ENCODE measurements at regions not wholly inside any gene's neighbourhood (a gene's known extent, or its start where the extent isn't known, plus 50 kb on each side); places are given as distances from the start of the nearest gene placed in this dataset.

DNA sequence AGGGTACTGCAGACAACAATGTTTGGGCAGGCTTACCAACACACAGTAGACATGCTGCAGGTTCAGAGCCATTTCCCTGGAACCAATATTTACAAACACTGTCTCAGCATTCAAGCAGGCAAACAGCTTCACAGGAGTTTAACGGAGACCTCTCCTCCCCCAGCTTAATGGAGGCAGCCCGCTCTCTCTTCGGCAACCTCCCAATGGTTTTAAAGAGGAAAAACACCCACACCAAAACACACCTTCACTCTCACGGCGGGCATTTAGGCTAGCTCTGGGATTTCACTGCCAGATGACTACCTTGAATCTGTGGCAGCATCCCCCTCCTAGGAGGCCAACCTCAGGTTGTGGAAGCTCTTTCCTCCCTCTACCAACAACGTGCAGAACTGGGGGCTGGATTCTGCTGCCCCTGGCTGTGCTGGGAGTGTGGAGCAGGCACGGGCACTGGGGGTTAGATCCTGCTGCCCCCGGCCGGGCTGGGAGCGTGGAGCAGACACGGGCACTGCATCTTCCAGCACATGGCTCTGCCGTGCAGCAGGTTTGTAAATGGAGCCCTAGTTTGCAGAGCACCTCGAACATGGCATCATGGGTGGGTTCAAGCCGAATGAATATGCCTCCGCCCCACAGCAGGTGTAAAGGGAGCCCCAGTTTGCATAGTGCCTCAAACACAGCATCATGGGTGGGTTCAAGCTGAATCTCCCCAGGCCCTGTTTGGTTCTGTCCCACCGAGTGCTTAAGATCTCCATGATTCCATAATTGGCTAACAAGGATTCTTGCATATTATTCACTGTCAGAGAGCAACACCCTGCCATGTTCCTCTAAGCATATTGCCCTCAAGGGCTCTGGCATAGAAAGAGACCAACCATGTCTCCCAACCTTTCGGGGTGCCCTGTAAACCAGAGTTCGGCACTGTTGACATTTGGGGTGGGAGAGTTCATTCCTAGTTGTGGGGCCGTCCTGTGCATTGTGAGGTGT lies 86.4 kb downstream of the RBFOX3 start:
- no TSS peak for BruUV-seq (replicated peaks)
- in situ Hi-C loops (cut with HindIII; ENCODE audit: extremely low pct_ligation_motif_present, low pct_unique_long_range_greater_than_20kb) (no loop called here), intact Hi-C loops (cut with micrococcal nuclease; ENCODE audit: unreplicated experiment) (no loop called here)
- no peak overlapping the region for H3K4me2 ChIP-seq (ENCODE audit: low read depth, low read length)
- no peaks in the 10 kb centered on the region; the same call in 1 of the 2 replicates for H4K20me1 ChIP-seq (ENCODE audit: insufficient read depth, low read length)
- H3K4me1 ChIP-seq (ENCODE audit: insufficient read depth, low read length), result no peaks in the 10 kb centered on the region
- WGBS (ENCODE audit: low lambda C conversion rate), result 11% methylated on average over 16 of the region's 19 CpGs
- H3K27me3 ChIP-seq (ENCODE audit: control insufficient read depth in 1 of 2, insufficient read depth in 2 of 2, low read length in 2 of 2), result peaks cover 26 to 94% of the 10 kb centered on the region in 2 experiments
- H3K9ac ChIP-seq (ENCODE audit: insufficient read depth, low read depth, low read length), result no peak overlapping the region
- no peak overlapping the region for H3K4me3 ChIP-seq (replicated peaks in 1 of 3; ENCODE audit: insufficient read depth in 1 of 3, low read depth in 2 of 3, low read length in 3 of 3)
- CTCF ChIA-PET (ENCODE audit: low intra/inter-chr PET ratio, low total read pairs), result no interaction called here
- no peaks in the 10 kb centered on the region for H3K79me2 ChIP-seq (ENCODE audit: insufficient read depth, low read length)
- POLR2A ChIA-PET, result no interaction called here
- no peak overlapping the region for H3K27ac ChIP-seq (ENCODE audit: extremely low read length, insufficient read depth, low read length)
- DNase-seq (ENCODE audit: low spot score), result no peak
- H3K9me3 ChIP-seq (ENCODE audit: low read length), result no peaks in the 10 kb centered on the region
- no peak for ATAC-seq
- FAIRE-seq, result no peak
- no peak overlapping the region for H2AFZ ChIP-seq (ENCODE audit: low read length)
- no peak for TF ChIP-seq EEA1 (CRISPR knock-in tag; IDR thresholded peaks at IDR 0.05; ENCODE audit: borderline replicate concordance)
- TF ChIP-seq EZH2 (conservative IDR thresholded peaks at IDR 0.05; ENCODE audit: low read depth, low read length), result 0 out of 2 replicates have a peak, but pooled peaks have one; percentile 40
- no peak for TF ChIP-seq ZNF629 (CRISPR knock-in tag; conservative IDR thresholded peaks at IDR 0.05)
- H3K36me3 ChIP-seq (replicated peaks in 1 of 2; ENCODE audit: control insufficient read depth in 1 of 2, insufficient read depth in 2 of 2, low read length in 2 of 2), result no peaks in the 10 kb centered on the region

DNA sequence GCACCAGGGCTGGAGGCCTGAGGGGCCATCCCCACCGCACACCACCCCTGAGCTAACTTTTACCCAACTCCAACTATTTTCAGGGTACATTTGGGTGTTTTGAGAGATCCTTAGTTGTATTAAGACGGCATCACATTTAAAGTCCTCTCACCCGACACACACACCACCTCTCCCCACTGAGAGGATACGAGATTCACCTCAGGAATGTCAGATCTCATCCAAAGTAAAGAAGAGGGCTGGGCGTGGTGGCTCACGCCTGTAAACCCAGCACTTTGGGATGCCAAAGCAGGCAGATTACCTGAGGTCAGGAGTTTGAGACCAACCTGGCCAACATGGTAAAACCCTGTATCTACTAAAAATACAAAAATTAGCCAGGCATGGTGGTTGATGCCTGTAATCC lies 88.4 kb downstream of the RBFOX3 start:
- no peaks in the 10 kb centered on the region for H3K4me1 ChIP-seq (ENCODE audit: insufficient read depth, low read length)
- no peak overlapping the region for H3K4me2 ChIP-seq (ENCODE audit: low read depth, low read length)
- H3K27me3 ChIP-seq (ENCODE audit: control insufficient read depth in 1 of 2, insufficient read depth in 2 of 2, low read length in 2 of 2), result peaks cover 40 to 98% of the 10 kb centered on the region in 2 experiments
- no peak overlapping the region for H2AFZ ChIP-seq (ENCODE audit: low read length)
- H3K79me2 ChIP-seq (ENCODE audit: insufficient read depth, low read length), result no peaks in the 10 kb centered on the region
- TF ChIP-seq, protein P1, sequence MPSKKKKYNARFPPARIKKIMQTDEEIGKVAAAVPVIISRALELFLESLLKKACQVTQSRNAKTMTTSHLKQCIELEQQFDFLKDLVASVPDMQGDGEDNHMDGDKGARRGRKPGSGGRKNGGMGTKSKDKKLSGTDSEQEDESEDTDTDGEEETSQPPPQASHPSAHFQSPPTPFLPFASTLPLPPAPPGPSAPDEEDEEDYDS (CRISPR knock-in tag; IDR thresholded peaks at IDR 0.05), result no peak
- no peak for TF ChIP-seq MIER3 (CRISPR knock-in tag; IDR thresholded peaks at IDR 0.05; ENCODE audit: borderline replicate concordance)
- TF ChIP-seq ZNF570 (CRISPR knock-in tag; IDR thresholded peaks at IDR 0.05; ENCODE audit: borderline replicate concordance), result no peak
- no peak for TF ChIP-seq ZNF589 (CRISPR knock-in tag; conservative IDR thresholded peaks at IDR 0.05)
- TF ChIP-seq ZNF124 (CRISPR knock-in tag; IDR thresholded peaks at IDR 0.05), result no peak
- no peak for TF ChIP-seq ZFP1 (CRISPR knock-in tag; IDR thresholded peaks at IDR 0.05)
- no peak for TF ChIP-seq FOXJ3 (CRISPR knock-in tag; IDR thresholded peaks at IDR 0.05; ENCODE audit: borderline replicate concordance)
- no peak for TF ChIP-seq ZFP90 (CRISPR knock-in tag; IDR thresholded peaks at IDR 0.05; ENCODE audit: borderline replicate concordance)
- TF ChIP-seq RBFOX2 (IDR thresholded peaks at IDR 0.05; ENCODE audit: low read depth, low read length), result no peak
- no peak for TF ChIP-seq ZNF446 (CRISPR knock-in tag; IDR thresholded peaks at IDR 0.05)
- TF ChIP-seq, protein P2, sequence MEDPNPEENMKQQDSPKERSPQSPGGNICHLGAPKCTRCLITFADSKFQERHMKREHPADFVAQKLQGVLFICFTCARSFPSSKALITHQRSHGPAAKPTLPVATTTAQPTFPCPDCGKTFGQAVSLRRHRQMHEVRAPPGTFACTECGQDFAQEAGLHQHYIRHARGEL (CRISPR knock-in tag; IDR thresholded peaks at IDR 0.05), result no peak
- TF ChIP-seq ZNF20 (CRISPR knock-in tag; IDR thresholded peaks at IDR 0.05), result no peak
- no TSS peak for BruUV-seq (replicated peaks)
- no peaks in the 10 kb centered on the region for H3K36me3 ChIP-seq (replicated peaks in 1 of 2; ENCODE audit: control insufficient read depth in 1 of 2, insufficient read depth in 2 of 2, low read length in 2 of 2)
- H3K27ac ChIP-seq (ENCODE audit: extremely low read length, insufficient read depth, low read length), result no peak overlapping the region
- FAIRE-seq (no peak), DNase-seq (ENCODE audit: low spot score) (no peak), ATAC-seq (no peak)
- intact Hi-C loops (cut with micrococcal nuclease; ENCODE audit: unreplicated experiment) (no loop called here), in situ Hi-C loops (cut with HindIII; ENCODE audit: extremely low pct_ligation_motif_present, low pct_unique_long_range_greater_than_20kb) (no loop called here)
- POLR2A ChIA-PET, result no interaction called here
- WGBS (ENCODE audit: low lambda C conversion rate), result 1% methylated on average over 6 of the region's 6 CpGs
- H3K9me3 ChIP-seq (ENCODE audit: low read length), result no peaks in the 10 kb centered on the region
- H3K9ac ChIP-seq (ENCODE audit: insufficient read depth, low read depth, low read length), result no peak overlapping the region
- H4K20me1 ChIP-seq (ENCODE audit: insufficient read depth, low read length), result no peaks in the 10 kb centered on the region; the same call in 1 of the 2 replicates
- H3K4me3 ChIP-seq (replicated peaks in 1 of 3; ENCODE audit: insufficient read depth in 1 of 3, low read depth in 2 of 3, low read length in 3 of 3), result no peak overlapping the region
- CTCF ChIA-PET (ENCODE audit: low intra/inter-chr PET ratio, low total read pairs), result no interaction called here

All from HepG2 (cell line).